ENCODE measurements at regions not wholly inside any gene's neighbourhood (a gene's known extent, or its start where the extent isn't known, plus 50 kb on each side); places are given as distances from the start of the nearest gene placed in this dataset.

DNA sequence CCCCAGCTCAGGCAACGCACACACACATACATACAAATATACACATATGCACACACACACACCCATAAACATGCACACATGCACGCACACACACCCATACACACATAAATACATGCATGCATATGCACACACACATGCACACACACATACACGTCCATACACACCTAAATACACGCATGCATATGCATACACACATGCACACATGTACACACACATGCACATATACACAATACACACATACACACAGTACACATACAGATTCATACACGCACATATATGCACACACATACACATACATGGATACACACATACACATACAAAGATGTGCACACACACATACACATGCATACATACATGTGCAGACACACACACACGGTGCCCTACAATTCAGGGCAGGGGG, 496.6 kb downstream of the TBC1D22A start:
- TF ChIP-seq, protein P1, sequence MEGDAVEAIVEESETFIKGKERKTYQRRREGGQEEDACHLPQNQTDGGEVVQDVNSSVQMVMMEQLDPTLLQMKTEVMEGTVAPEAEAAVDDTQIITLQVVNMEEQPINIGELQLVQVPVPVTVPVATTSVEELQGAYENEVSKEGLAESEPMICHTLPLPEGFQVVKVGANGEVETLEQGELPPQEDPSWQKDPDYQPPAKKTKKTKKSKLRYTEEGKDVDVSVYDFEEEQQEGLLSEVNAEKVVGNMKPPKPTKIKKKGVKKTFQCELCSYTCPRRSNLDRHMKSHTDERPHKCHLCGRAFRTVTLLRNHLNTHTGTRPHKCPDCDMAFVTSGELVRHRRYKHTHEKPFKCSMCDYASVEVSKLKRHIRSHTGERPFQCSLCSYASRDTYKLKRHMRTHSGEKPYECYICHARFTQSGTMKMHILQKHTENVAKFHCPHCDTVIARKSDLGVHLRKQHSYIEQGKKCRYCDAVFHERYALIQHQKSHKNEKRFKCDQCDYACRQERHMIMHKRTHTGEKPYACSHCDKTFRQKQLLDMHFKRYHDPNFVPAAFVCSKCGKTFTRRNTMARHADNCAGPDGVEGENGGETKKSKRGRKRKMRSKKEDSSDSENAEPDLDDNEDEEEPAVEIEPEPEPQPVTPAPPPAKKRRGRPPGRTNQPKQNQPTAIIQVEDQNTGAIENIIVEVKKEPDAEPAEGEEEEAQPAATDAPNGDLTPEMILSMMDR (IDR thresholded peaks at IDR 0.05; ENCODE audit: low read depth, low read length, missing control alignments) = no peak
- H3K4me3 ChIP-seq (ENCODE audit: low read depth, low read length) = no peak overlapping the region
- DNase-seq (ENCODE audit: low read depth) = no peak

DNA sequence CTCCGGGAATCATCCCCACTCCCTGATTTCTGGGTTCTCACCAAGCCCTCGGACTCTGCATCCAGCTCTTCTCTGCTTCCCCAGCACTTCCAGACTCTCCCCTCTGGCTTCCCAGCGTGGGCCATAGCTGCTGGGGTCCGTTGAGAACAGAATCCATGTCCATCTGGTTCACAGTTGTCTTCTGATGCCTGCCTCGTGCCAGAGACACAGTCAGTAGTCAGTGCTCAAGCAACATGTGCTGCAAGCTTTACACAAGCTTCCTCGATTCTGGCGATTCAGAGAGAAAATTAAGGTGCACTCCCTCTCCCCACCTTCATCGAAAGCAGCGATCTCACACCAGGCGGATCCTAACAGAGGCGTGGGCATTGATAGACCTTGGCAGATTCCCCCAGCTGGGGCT, 495.5 kb downstream of the TBC1D22A start:
- TF ChIP-seq, protein P1 (IDR thresholded peaks at IDR 0.05; ENCODE audit: low read depth, low read length, missing control alignments) = no peak
- DNase-seq (ENCODE audit: low read depth) = no peak
- no peak overlapping the region for H3K4me3 ChIP-seq (ENCODE audit: low read depth, low read length)

DNA sequence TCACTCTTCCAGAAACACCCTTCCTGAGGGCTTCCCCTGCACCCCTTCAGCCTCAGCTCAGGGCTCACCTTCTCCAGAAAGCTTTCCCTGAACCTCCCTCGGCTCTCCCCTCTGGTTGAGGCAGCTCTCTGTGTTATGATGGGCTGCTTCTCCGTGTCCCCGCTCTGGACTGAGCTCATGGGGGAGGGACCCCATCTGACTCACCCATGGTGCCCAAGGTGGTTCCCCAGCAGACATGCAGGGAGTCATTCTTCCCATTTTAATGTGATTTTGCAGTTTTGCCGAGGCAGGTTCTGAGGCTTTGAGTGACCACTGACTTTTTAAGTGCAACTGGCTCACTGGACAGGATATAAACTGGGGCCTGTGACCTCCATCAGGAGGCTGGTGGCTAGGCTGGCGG, 495.1 kb downstream of the TBC1D22A start:
- no peak for DNase-seq (ENCODE audit: low read depth)
- H3K4me3 ChIP-seq (ENCODE audit: low read depth, low read length) = no peak overlapping the region
- TF ChIP-seq, protein P1 (IDR thresholded peaks at IDR 0.05; ENCODE audit: low read depth, low read length, missing control alignments) = no peak

DNA sequence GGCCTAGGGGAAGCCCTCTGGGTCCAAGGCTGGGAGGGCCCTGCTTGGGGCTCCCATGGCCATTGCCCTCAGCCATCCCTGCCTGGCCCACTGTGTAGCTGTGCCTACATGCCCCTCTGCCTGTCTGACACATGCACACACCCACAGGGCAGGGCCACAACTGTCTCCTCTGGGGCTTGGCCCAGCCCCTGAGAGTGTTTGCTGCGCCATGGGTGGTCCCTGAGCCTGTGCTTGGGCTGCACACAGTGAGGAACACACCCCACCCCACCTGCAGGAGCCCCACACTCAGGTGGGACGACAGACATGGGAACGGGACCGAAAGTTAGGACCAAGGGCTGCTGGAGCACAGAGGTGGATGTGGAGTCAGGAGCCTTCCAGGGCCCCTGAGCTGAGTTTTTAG, 489.5 kb downstream of the TBC1D22A start:
- TF ChIP-seq, protein P1 (IDR thresholded peaks at IDR 0.05; ENCODE audit: low read depth, low read length, missing control alignments) = no peak
- no peak for DNase-seq (ENCODE audit: low read depth)

DNA sequence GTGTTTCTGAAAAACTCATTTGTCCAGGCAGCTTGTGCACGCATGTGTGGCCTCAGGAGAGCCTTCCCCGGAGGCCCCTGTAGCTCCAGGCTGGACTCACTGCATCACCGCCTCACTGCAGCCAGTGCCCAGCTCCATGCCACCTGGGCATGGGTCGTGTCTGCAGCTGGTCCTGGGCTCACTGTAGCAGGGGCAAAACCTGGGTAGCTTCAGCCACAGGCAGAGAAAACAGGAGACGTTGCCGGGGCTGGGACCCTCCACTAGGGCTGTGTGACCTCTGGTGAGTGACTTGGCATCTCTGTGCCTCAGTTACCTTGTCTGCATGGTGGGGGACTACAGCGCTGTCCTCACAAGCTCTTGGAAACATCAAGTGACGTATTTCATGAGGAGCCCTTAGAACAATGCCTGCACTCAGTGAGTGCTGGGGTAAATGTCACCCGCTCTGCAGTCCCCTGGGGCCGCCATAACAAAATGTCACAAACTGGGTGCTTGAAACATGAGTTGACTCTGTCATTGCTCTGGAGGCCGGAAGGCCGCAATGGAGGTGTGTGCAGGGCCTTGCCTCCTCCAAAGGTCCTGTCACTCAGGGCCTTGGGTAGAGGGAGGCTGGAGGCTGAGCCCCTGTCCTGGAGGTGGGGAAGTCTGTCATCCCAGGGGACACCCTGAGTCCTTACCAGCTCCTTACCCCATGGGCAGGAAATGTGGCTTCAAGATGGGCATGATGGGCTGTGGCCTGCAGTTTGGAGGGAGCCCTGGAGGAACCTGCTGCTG, 488.7 kb downstream of the TBC1D22A start:
- H3K4me3 ChIP-seq (ENCODE audit: low read depth, low read length) = no peak overlapping the region

More for the DNA sequence above, 489.5 kb downstream of the TBC1D22A start:
- H3K4me3 ChIP-seq (ENCODE audit: low read depth, low read length) = no peak overlapping the region

DNA sequence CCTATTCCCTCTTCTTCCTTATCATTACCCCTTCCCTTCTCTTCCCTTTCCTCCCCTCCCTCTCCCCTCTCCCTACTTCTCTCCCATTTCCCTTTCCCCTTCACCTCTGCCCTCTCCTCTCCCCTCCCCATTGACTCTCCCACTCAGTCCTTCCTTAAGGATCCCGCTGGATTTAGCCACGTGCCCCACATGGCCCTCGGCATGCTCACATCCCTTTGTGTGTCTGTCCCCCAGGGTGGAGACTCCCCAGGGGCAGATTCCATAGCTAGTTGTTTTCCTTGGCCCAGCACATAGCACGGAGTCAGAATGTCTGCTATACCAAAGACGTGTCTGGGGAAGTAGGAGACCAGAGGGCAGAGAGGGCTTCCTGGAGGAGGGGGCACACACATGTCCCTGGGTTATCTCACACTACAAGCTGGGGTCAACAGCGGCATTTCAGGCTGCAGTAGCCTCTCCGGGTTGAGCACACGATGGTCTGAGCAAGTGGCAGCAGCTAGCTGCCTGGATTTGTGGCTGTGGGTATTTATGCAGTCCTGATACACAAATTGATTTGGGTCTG, 487.0 kb downstream of the TBC1D22A start:
- no peak overlapping the region for H3K4me3 ChIP-seq (ENCODE audit: low read depth, low read length)
- TF ChIP-seq, protein P1 (IDR thresholded peaks at IDR 0.05; ENCODE audit: low read depth, low read length, missing control alignments) = no peak
- DNase-seq (ENCODE audit: low read depth) = no peak

More for the DNA sequence above, 488.7 kb downstream of the TBC1D22A start:
- TF ChIP-seq, protein P1 (IDR thresholded peaks at IDR 0.05; ENCODE audit: low read depth, low read length, missing control alignments) = no peak
- DNase-seq (ENCODE audit: low read depth) = no peak

DNA sequence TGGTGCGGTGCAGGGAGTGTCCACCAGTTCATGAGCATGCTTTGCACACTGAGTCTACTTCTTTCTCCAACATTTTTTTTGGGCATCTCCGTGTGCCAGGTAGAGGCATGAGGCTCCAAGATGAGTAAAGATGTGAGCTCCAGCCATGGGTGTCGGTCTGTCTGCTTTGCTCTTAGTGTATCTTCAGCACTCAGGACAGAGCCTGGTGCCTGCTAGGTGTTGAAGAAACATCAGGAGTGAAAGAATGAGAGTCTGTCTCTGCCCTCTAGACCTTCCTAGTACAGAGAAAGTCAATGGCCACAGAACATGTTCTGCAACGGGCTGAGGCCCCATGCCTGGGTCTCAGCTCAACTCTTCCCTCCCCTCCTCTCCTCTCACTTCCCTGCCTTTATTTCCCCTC, 486.5 kb downstream of the TBC1D22A start:
- TF ChIP-seq, protein P1 (IDR thresholded peaks at IDR 0.05; ENCODE audit: low read depth, low read length, missing control alignments) = no peak
- no peak overlapping the region for H3K4me3 ChIP-seq (ENCODE audit: low read depth, low read length)
- no peak for DNase-seq (ENCODE audit: low read depth)
